Fibroblast of pulmonary artery (primary cell): ENCODE measurements at regions not wholly inside any gene's neighbourhood (a gene's known extent, or its start where the extent isn't known, plus 50 kb on each side); places are given as distances from the start of the nearest gene placed in this dataset.

Experiments used
- DNase-seq: peaks from one replicate; pipeline ENCODE4 v3.0.0-alpha.2; 2010; ENCODE audit warnings: low read depth
- H3K4me3 ChIP-seq: replicated peaks from 2 replicates; pipeline ENCODE4 v1.5.1; 2011; ENCODE audit warnings: low read depth, mild to moderate bottlenecking, control low read depth, low read length, moderate library complexity
- TF ChIP-seq, protein P1 (sequence below): IDR thresholded peaks from 2 replicates; pipeline ENCODE4 v1.5.1; 2011; ENCODE audit warnings: mild to moderate bottlenecking, control low read depth, low read length, inconsistent platforms; ENCODE audit errors: missing control alignments

DNA sequence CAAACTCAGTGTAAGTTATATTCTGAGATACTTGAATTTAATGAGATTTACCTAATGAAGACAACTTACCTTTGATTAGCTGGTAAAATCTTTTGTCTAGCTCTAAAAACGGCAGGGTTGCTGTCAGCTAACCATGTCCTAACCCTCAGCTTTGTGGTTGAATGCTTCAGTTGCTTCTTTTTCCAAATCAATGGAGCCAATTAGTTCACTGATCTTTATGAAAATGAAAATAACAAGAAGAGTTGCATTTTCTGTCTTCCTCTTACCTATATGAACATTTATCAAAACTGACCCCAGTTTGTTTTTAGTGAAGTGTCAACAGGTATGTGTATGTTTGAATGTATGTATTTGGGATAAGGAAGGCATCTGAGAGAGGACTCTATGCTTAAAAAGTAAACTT, 253.1 kb upstream of the MTPN start:
- TF ChIP-seq, protein P1, sequence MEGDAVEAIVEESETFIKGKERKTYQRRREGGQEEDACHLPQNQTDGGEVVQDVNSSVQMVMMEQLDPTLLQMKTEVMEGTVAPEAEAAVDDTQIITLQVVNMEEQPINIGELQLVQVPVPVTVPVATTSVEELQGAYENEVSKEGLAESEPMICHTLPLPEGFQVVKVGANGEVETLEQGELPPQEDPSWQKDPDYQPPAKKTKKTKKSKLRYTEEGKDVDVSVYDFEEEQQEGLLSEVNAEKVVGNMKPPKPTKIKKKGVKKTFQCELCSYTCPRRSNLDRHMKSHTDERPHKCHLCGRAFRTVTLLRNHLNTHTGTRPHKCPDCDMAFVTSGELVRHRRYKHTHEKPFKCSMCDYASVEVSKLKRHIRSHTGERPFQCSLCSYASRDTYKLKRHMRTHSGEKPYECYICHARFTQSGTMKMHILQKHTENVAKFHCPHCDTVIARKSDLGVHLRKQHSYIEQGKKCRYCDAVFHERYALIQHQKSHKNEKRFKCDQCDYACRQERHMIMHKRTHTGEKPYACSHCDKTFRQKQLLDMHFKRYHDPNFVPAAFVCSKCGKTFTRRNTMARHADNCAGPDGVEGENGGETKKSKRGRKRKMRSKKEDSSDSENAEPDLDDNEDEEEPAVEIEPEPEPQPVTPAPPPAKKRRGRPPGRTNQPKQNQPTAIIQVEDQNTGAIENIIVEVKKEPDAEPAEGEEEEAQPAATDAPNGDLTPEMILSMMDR: no peak
- H3K4me3 ChIP-seq: no peak overlapping the region
- no peak for DNase-seq

DNA sequence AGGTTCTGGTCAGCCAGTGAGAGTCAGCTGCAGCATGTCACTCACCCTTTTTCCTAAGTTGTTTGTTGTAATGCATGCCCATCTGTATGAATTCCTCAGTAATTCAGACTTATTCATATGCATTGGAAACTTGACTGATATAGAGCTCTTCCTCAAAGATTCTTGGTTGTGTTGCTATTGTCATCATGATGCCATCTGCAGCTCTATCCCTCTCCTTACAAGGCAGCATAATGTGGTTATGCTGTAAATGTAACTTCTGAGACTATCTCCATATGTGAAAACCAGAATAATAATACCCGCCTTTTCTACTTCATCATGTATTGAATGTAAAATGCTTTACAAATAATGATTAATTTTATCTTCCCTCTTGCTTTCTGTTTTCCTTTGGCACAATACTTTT, 252.6 kb upstream of the MTPN start:
- DNase-seq: no peak

GRCh38 chr7:136228171-136228570, 251.0 kb upstream of the MTPN start:
- no peak overlapping the region for H3K4me3 ChIP-seq
- no peak for DNase-seq
- TF ChIP-seq, protein P1: no peak

More for the DNA sequence above, 252.6 kb upstream of the MTPN start:
- no peak overlapping the region for H3K4me3 ChIP-seq
- TF ChIP-seq, protein P1: no peak

DNA sequence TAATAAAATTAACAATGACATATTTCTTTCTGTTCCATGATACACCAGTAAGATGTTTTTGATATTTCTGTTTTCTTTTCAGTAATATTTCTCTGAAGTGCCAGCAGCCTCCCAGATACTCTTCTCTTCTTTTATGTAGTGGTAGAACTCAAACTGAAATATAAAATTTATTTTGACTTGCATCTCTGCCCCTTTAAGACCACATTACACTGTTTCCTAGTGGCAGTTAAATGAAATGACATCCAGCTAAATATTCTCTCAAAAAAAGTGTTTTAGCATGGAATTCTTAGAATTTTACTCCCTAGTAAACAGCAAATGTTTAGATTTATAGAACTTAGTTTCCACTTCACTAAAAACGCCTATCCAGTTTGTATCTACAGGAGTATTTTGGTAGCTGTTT, 237.2 kb upstream of the MTPN start:
- TF ChIP-seq, protein P1: no peak
- no peak overlapping the region for H3K4me3 ChIP-seq
- DNase-seq: no peak

- no peak overlapping the region for H3K4me3 ChIP-seq
- TF ChIP-seq, protein P1: no peak
- DNase-seq: no peak
These were observed 235.9 kb upstream of the MTPN start for GRCh38 chr7:136213012-136213411.

- no peak for DNase-seq
- TF ChIP-seq, protein P1: no peak
- no peak overlapping the region for H3K4me3 ChIP-seq
These were observed 233.5 kb upstream of the MTPN start for GRCh38 chr7:136210664-136211063.

GRCh38 chr7:136210079-136210478, 232.9 kb upstream of the MTPN start:
- DNase-seq: no peak
- TF ChIP-seq, protein P1: no peak
- no peak overlapping the region for H3K4me3 ChIP-seq
